ENCODE measurements at regions not wholly inside any gene's neighbourhood (a gene's known extent, or its start where the extent isn't known, plus 50 kb on each side); places are given as distances from the start of the nearest gene placed in this dataset.

GRCh38 chr1:193613041-193613440, 426.6 kb upstream of the B3GALT2 start:
- DNase-seq, result no peak

- no peak for DNase-seq
Measured at GRCh38 chr1:193609592-193609991, 423.2 kb upstream of the B3GALT2 start.

- no peak for DNase-seq
Measured at GRCh38 chr1:193607787-193608186, 421.4 kb upstream of the B3GALT2 start.

- no peak for DNase-seq
Measured at GRCh38 chr1:193606035-193606434, 419.6 kb upstream of the B3GALT2 start.

GRCh38 chr1:193602705-193603104, 416.3 kb upstream of the B3GALT2 start:
- no peak for DNase-seq

- DNase-seq, result no peak
Measured at GRCh38 chr1:193593147-193593885, 406.9 kb upstream of the B3GALT2 start.

GRCh38 chr1:193592317-193592716, 405.9 kb upstream of the B3GALT2 start:
- DNase-seq, result no peak

GRCh38 chr1:193590102-193590501, 403.7 kb upstream of the B3GALT2 start:
- DNase-seq, result no peak

GRCh38 chr1:193589597-193590040, 403.2 kb upstream of the B3GALT2 start:
- no peak for DNase-seq

GRCh38 chr1:193588311-193589082, 402.1 kb upstream of the B3GALT2 start:
- DNase-seq, result no peak

GRCh38 chr1:193584731-193585239, 398.4 kb upstream of the B3GALT2 start:
- DNase-seq, result no peak

- no peak for DNase-seq
Measured at GRCh38 chr1:193581341-193581740, 394.9 kb upstream of the B3GALT2 start.

- DNase-seq, result no peak
Measured at GRCh38 chr1:193580419-193580818, 394.0 kb upstream of the B3GALT2 start.

GRCh38 chr1:193579323-193579722, 392.9 kb upstream of the B3GALT2 start:
- no peak for DNase-seq

GRCh38 chr1:193574913-193575312, 388.5 kb upstream of the B3GALT2 start:
- no peak for DNase-seq

GRCh38 chr1:193569983-193570269, 383.5 kb upstream of the B3GALT2 start:
- DNase-seq, result no peak

GRCh38 chr1:193569096-193569982, 382.9 kb upstream of the B3GALT2 start:
- no peak for DNase-seq

GRCh38 chr1:193568512-193568911, 382.1 kb upstream of the B3GALT2 start:
- no peak for DNase-seq

- DNase-seq, result no peak
Measured at GRCh38 chr1:193567937-193568336, 381.5 kb upstream of the B3GALT2 start.

- DNase-seq, result no peak
Measured at GRCh38 chr1:193566735-193567134, 380.3 kb upstream of the B3GALT2 start.

GRCh38 chr1:193565971-193566577, 379.7 kb upstream of the B3GALT2 start:
- DNase-seq, result no peak

GRCh38 chr1:193562121-193562520, 375.7 kb upstream of the B3GALT2 start:
- no peak for DNase-seq

GRCh38 chr1:193558491-193559028, 372.1 kb upstream of the B3GALT2 start:
- DNase-seq, result no peak
